ENCODE measurements at regions not wholly inside any gene's neighbourhood (a gene's known extent, or its start where the extent isn't known, plus 50 kb on each side); places are given as distances from the start of the nearest gene placed in this dataset.

- H3K4me3 ChIP-seq (ENCODE audit: low read length) = no peak overlapping the region
- no peak for TF ChIP-seq CTCF (conservative IDR thresholded peaks at IDR 0.05; ENCODE audit: low read depth, low read length)
- DNase-seq (ENCODE audit: low read depth) = no peak
Measured at GRCh38 chr14:53286301-53286700, 133.2 kb upstream of the DDHD1 start.

DNA sequence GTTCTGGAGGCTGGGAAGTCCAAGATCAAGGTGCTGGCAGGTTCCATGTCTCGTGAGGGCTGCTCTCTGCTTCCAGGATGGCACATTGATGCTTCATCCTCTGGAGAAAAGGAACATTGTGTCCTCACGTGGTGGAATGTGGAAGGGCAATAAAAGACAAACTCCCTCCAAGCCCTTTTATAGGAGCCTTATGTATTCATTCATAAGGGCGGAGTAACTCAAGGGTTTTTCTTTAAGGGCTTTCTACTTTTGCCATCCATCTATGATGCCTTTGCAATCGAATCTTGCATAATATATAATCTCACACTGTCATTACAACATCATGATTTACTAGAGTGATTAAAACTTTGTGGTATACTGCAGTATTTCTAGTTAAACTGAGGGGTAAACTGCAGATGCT, 132.7 kb upstream of the DDHD1 start:
- no peak for DNase-seq (ENCODE audit: low read depth)
- TF ChIP-seq CTCF (conservative IDR thresholded peaks at IDR 0.05; ENCODE audit: low read depth, low read length) = no peak
- no peak overlapping the region for H3K4me3 ChIP-seq (ENCODE audit: low read length)

GRCh38 chr14:53285064-53285463, 131.9 kb upstream of the DDHD1 start:
- no peak for TF ChIP-seq CTCF (conservative IDR thresholded peaks at IDR 0.05; ENCODE audit: low read depth, low read length)
- H3K4me3 ChIP-seq (ENCODE audit: low read length) = no peak overlapping the region

DNA sequence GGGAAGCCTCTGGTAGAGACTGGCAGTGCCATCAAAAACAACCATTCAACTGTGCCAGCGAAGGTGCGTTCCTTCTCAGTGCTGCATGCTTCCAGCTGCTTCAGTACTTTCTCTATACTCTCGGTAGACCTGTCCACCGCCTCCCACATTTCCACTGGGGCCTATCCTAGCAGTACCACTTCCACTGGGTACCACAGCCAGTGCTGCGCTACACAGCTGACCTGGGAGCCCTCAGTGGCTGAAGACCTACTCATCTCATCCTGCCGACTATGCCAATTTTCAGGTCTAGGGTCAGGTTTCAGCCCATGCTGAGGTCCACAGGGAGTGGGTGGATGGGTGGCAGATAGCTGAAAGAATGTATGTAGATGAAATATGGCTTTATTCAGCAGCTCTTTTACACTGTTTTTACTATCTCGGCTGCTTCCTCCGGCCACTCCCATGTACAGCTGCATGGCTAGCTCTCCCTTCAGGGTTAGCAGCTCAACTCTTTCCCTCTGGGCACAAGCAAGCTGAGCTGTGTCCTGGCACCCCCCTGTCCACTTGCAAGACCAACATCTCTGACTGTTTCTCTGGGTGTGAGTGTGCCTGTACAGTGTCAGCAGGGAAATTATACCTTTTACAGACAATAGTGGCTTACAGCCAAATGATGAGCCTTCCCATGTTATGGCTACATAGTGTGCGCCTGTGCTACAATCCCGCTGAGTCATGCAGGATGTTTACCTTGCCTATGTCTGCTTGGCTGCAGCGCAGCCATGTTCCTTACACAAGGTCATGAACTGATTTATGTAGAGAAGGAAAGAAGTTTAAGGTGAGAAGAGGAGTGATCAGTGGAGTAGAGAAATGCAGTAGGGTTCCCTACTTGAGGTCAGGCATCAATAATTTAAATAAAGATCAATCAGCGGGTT, 125.7 kb upstream of the DDHD1 start:
- TF ChIP-seq CTCF (conservative IDR thresholded peaks at IDR 0.05; ENCODE audit: low read depth, low read length) = no peak
- DNase-seq (ENCODE audit: low read depth) = no peak
- H3K4me3 ChIP-seq (ENCODE audit: low read length) = no peak overlapping the region

More at GRCh38 chr14:53285064-53285463, 131.9 kb upstream of the DDHD1 start:
- DNase-seq (ENCODE audit: low read depth) = no peak

- TF ChIP-seq CTCF (conservative IDR thresholded peaks at IDR 0.05; ENCODE audit: low read depth, low read length) = no peak
- H3K4me3 ChIP-seq (ENCODE audit: low read length) = no peak overlapping the region
- no peak for DNase-seq (ENCODE audit: low read depth)
Measured at GRCh38 chr14:53273671-53274072, 120.5 kb upstream of the DDHD1 start.

DNA sequence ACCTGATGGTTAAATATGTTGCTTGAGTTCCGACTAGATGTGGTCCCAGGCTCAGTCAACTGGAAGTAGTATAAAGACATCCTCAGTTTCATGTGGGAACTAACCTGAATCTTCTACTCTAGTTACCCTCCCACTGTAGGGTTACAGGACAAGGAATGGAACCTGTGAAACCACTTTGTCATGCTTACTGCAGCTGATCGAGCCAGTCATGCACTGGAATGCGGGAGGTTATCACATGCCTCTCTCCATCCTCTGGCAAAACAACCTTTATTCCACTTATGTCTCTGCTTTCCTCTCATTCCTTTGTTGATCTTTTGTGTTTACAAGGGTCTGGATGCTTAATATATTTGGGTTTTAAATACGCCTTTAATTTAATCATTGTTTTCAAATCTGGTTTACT, 111.9 kb upstream of the DDHD1 start:
- no peak for DNase-seq (ENCODE audit: low read depth)
- no peak overlapping the region for H3K4me3 ChIP-seq (ENCODE audit: low read length)
- TF ChIP-seq CTCF (conservative IDR thresholded peaks at IDR 0.05; ENCODE audit: low read depth, low read length) = no peak

- H3K4me3 ChIP-seq (ENCODE audit: low read length) = no peak overlapping the region
- no peak for TF ChIP-seq CTCF (conservative IDR thresholded peaks at IDR 0.05; ENCODE audit: low read depth, low read length)
- no peak for DNase-seq (ENCODE audit: low read depth)
Measured at GRCh38 chr14:53260928-53261327, 107.8 kb upstream of the DDHD1 start.
